Suppressor macrophage treated with lipopolysaccharide for 4 hours (primary cell): ENCODE measurements at regions not wholly inside any gene's neighbourhood (a gene's known extent, or its start where the extent isn't known, plus 50 kb on each side); places are given as distances from the start of the nearest gene placed in this dataset.
A peak's percentile ranks its signal among the peaks of the same experiment; 100 is the strongest.

Experiments
- DNase-seq: peaks from one replicate; pipeline ENCODE4 v3.0.0-alpha.2; 2020

DNA sequence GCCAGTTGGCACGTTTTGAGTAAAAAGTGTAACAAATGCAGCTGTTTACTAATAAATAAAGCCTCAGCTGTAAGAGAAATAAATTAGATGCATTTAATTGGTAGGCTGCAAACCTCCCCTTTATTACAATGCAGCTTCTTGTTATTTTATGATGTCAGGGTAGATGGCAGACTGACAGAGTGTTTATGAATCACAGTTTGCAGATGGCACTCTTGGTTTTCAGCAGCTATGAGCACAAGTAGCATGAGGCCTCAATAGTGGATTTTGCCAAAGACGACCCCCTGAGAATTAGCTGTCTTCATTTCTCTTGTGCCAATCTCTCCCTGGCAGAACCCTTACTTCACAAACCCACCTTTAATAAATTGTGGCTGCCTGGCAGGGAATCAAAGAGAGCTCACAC, 161.2 kb upstream of the C1orf87 start:
- no peak for DNase-seq

DNA sequence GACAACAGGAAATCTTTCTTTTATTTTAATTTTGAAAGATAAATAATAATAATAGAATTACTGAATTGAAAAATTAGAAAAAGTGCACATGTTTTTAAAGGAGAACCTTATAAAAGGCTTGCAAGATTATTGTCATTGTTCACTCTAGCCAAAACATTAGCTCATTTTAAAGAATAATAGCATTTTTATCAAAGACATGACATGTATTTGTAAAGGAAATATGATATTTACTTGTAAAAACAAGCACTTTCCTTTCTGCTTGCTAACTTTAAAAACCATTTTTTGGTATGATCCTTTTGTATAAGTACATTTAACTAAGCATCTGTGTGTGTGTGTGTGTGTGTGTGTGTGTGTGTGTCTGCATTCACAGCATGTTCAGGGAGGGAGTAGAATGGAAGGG, 156.3 kb upstream of the C1orf87 start:
- DNase-seq = no peak

DNA sequence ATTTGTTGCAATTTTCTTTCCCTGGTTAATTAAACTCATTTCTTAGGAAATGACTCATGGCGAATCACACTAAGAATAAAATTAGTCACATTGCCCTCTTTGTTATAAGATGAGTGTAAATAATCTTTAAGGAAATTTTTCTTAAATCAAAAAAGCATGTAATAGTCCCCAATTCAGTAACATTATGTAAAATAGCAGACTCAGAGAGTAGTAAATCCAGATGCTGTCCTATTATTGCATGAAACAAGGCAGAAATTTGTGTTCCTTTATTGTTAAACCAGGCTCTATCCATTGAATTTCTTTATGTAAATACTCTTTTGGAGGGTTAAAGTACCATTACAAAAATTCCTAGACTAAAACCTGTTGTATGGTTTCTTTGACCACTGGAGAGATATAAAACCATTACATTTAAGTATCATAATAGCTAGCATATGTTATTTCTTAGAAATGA, 154.5 kb upstream of the C1orf87 start:
- DNase-seq = no peak

DNA sequence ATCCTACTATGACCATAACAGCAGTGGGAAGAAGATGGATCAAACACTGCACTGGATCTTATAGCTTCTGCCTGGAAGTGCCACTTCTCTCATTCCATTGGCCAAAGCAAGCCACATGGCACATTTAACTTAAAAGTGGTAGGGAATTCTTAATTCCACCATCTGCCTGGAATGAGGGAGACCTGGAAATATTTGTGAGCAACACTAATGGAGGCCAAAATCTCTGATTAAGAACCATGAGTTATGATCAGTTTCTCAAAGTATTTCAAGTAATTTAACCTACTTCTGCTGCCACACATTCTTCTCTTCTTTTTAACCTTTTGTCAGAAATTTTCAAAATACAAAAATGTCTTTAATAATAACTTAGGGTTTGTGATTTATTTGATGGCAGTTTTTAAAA, 154.0 kb upstream of the C1orf87 start:
- no peak for DNase-seq

DNA sequence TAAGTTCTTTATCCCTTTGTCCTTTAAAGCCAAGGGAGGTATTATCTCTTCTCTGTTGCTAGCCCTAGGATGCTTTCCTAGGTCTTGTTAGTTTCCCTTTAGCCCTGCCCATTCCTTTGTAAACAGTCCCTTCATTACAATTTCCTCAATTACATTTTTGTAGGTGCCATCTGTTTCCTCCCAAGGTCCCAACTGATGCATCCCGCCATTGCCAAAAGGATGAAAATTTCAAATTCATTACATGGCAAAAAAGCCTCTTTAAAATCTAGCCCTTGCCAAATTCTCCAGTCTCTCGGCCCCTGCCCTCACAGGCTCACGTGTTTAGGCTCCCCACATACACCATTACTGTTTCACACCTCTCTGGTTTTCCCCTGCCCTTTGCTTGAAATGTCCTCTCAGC, 151.9 kb upstream of the C1orf87 start:
- no peak for DNase-seq

DNA sequence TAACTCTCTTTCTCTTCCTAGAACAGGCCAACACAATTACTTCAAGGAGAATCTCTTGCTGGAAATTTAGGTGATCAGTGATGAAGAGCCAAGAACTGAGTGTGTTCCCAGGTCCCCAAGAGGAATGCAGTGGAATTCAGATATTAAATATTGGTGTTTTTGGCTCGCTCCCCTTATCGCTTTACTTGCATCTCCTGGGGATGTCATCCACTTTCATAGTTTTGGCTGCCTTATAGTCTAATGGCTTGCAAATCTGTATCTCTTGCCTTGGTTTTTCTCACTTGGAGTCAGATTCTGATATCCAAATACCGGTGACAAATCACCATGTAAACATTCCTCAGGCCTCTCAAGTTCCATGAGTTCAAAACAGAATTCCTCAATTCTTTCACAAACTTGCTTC, 151.0 kb upstream of the C1orf87 start:
- no peak for DNase-seq

DNA sequence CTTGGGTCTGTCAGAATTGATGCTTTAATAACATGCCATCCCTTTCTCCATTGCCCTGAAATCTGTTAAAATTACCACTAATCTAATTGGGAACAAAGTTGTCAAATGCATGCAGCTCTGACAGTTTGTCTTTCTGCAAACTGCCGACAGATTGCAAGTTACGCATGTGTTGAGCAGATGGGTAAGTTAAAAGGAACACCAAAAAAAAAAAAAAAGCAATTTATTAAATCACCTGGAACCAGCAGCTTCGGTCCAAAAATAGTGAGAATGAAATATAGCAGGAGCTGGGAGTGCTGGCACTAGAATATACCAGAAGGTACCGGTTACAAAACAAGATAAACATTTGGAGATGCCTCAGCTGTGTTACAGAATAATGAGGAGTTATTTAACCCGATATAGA, 149.6 kb upstream of the C1orf87 start:
- DNase-seq = no peak

DNA sequence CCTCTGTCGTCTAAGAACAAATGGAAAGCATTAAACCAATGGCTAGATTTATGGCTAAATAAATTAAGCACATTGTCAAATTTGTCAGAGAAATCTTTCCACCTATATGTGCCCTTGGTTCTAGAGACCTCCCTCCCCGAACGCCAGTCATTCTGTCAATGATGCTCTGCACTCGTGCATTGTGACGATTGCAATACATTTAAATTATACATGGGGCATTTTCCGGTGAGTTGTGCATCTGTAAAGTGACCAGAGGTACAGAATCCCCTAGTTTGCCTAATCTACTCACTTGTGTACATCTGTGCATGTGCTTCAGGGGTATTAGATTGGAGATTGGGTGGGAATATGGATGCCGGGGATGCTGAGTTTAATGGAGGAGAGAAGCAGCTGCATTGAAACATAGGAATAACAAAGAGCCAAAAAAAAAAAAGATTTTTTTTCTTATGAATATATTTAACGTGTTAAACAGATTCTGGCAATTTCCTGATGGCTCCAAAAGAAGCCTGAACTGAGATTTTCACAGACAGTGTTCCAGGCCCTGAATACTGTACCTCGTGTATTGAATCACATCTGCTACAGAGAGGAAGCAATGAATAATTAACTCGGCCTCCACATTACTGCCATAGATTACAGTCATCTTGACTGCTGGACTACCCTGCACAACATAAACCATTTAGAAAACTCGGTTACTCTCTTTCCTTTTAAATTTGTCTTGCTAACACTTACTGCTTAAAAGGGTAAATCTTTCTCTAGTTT, 149.0 kb upstream of the C1orf87 start:
- DNase-seq = no peak

DNA sequence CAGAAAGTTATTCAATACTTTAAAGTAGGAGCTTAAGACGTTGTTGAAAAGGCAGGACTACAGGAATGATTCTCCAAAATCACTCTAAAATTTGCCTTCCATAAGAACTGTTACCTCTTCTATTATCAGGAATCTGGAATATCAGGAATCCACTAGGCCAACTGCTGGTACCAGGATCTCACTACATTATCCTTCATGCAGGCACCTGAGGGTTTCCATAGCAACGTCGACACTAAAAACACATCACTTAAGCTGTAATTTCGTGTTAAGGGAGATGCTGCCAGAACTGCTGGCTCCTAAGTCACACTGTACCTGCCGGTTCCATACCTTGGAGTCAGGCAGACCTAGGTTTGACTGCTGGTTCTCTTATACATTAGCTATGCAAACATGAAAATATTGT, 139.7 kb upstream of the C1orf87 start:
- no peak for DNase-seq

DNA sequence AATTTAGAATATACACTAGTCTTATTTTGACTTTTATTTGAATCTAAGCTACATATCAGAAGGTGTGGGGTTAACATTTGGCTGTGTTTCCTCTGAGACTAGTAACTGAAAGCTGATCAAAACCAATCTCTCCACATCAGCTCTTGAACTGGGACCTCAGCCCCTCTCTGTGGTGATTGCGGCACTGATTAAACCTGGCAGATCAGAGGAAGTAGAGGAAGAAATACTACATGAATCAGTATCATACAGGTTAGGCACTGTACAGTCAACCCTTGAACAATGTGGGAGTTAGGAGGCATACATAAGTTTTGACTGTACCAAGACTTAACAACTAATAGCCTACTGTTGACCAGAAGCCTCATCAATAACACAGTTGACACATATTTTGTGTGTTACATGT, 122.5 kb upstream of the C1orf87 start:
- no peak for DNase-seq

DNA sequence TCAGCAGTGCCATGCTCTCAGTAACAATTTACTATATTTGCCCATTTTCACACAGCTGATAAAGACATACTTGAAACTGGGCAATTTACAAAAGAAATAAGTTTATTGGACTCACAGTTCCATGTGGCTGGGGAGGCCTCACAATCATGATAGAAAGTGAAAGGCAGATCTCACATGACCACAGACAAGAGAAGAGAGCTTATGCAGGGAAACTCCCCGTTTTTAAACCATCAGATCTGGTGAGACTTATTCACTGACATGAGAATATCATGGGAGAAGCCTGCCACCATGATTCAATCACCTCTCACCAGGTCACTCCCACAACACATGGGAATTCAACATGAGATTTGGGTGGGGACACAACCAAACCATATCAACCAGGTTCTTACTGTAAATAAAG, 112.1 kb upstream of the C1orf87 start:
- DNase-seq = peak; percentile 10

DNA sequence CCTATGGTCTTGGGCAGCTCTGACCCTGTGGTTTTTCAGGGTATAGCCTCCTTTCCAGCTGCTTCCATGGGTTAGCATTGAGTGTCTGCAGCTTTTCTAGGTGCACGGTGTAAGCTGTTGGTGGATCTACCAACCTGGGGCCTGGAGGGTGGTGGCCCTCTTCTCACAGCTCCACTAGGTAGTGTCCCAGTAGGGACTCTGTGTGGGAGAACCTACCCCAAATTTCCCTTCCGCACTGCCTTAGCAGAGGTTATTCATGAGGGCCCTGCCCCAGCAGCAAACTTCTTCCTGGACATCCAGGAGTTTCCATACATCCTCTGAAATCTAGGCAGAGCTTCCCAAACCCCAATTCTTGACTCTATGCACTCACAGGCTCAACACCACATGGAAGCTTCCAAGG, 111.0 kb upstream of the C1orf87 start:
- no peak for DNase-seq

DNA sequence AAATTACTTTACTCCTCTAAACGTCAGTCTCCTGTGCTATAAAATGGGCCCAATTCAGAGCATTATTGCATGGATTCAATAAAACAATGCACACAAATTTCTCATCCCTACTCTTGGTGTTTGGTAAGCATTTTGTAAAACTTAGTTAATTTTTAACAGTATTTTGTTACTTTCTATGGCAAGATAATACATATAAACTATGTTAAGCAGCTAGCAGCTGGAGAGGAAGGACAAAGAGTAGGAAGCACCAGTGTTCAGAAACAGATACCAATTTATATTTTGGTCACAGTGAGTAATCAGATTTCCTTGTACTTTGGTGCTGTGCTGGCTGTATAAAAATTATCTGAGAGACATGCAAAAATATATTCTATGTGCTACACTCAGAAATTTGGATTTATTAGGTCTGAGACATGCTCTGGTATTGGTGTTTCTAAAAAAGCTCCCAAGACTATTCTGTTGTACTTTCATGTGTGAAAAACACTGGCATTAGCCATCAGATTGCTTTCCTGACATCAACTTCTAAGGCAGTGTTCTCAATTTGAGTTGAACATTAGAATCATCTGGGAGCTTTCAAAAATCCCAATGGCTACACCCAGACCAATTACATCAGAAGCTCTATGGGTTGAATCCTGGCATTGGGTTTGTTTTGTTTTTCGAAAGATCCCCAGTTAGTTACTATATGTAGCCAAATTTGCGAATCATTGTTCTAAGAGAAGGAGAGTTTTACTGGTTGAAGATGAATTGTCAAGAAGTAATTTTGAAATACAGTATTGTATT, 100.3 kb upstream of the C1orf87 start:
- no peak for DNase-seq

DNA sequence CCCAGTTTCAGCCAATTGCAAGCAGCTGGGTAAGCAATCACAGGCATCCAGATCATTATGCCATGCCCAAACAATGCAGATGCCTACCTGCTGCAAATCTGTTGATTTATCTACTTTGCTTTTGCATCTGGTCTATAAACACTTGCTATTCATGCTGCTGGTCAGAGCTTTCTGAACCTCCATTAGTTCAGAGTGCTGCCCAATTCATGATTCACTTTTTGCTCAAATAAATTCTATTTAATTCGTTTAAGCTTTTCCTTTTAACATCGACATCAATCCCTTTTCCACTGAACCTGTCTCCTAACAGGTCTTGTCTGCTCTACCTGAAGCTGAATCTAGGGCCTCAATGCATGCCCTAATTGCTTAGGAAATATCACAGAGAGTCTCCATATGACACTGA, 99.4 kb upstream of the C1orf87 start:
- no peak for DNase-seq

DNA sequence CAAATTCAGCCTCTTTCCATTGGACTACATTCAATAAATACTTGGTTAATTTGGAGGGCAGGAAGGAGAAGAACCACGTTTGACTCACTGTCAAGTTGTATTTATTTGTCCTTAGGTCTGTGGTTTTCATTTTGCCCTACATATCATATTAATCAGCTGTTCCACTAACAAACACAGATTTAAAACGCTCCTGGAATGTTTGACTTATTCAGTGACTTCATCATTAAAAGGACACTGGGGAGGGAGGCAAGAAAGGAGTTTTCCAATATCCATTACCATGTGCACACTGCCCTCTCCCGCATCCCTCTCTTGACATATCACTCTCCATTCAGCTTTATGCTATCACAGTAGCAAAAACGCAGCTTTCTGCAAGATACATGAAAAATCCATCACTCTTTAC, 98.2 kb upstream of the C1orf87 start:
- DNase-seq = no peak

DNA sequence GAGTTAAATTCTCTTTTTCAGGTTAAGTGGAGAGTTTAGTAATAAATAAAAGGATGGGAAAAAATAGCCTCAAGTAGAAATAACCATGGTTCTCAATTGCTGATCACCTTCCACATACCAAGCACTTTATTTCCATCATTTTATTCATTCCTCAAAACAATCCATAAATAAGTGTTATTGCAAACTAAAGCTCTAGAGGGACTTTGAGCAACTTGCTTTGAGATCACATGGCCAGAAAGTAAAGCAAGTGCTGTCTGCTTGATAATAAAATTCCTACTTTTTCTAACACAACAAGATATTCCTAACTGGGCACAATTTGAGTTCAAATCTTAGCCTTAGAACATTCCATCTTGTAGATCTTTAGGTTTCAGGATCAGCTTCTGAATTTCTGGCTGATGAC, 97.1 kb upstream of the C1orf87 start:
- DNase-seq = no peak

DNA sequence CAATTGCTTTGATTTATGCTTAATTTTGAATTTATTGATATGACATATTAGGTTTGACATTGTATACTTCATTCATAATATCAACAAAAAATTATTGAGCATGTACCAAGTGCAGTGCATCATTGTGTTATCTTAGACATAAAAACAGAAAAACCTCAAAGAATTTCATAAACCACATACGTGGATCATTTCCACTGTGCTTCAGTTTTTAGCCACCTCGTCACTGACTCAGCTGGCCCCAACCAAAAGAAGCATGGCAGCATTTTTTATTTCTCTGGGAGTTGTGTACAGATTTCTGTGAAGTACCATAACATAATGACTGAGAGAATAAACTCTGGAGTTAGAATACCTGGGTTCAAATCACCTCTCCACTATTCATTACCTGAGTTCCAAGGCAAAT, 95.6 kb upstream of the C1orf87 start:
- DNase-seq = no peak

DNA sequence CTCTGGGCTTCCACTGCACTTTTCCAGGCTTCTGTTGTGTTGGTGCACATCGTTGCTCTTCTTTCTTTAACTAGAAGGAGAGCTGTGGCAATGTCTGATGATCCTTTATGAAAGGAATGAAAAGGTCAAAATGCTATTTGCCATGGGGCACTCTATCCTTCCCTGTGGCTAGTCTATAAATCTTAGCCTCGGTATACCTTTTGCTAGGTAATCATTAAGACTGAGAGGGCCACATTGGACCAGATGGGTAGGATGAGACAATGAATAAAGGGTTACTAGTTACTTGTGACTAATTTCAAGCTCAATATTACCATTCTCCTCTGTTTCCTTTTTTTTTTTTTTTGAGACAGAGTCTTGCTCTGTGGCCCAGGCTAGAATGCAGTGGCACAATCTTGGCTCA, 89.4 kb upstream of the C1orf87 start:
- DNase-seq = no peak

DNA sequence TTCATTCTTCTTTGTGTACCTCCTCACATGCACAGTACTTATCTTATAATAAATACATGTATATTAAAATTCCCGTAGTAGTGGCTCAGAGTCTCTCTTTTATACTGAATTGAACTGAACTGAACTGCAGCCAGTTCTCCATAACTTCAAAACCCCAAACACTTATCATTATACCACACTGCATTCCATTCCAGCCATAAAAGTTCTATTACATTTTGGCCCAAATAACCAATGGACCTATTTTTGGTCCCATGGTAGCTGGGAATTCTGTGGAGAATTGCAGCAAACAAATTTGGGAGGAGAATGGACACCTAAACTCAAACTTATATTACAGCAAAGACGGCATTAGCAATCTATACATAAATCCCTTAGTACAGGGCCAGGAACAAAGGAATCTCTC, 86.6 kb upstream of the C1orf87 start:
- DNase-seq = no peak

DNA sequence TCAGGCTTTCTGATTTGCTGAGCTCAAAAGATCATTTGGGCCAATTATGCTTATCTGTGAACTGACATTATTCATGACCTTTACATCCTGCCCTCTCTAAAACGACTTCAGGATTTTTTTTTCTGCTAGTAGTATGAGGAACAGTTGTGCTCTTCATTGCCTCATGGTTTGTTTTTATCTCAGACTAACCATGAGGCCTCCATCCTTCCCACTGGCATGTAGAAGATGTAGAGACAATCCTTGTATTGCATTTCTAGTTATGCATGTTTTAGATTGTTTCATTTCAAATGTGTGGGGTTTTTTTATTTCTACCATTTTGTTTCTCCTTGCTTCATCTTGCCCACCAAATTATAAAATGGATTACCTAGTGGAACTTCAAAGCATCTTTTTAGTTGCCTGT, 82.8 kb upstream of the C1orf87 start:
- DNase-seq = no peak

DNA sequence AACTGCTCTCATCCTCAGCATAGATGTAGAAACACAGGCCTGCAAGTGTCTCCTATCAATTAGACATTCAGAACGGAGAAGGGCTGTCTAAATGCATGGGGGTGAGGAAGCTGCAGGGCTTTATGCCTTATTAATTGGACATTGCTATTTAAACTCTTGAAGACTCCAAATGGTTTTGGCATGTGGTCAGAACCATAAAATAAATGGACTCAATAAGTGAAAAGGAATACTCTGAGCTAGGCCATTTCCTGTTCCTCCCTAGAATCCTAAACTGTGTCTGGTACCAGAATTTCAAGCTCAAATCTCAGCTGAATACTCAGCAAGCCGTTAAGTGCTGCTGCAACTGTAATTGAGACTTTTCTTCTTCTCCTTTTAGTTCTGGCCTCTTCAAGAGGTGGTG, 80.4 kb upstream of the C1orf87 start:
- no peak for DNase-seq

DNA sequence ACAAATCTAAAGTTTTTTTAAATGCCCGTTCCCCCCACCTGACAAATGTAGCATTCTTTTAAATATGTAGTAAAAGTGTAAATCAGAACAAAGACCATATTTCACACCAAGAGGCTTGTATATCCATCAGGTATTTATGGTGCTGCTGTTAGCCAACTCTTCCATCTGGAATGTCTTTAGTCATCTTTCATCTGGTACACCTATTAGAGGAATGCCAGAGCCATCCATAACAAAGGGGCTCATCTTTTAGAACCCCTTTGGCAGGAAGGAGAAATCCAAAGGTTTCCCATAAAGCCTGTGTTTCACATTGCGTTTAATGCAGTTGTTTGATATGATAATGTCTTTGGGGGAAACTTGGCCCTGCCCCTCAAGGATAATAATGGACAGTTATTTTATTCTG, 79.3 kb upstream of the C1orf87 start:
- DNase-seq = no peak

DNA sequence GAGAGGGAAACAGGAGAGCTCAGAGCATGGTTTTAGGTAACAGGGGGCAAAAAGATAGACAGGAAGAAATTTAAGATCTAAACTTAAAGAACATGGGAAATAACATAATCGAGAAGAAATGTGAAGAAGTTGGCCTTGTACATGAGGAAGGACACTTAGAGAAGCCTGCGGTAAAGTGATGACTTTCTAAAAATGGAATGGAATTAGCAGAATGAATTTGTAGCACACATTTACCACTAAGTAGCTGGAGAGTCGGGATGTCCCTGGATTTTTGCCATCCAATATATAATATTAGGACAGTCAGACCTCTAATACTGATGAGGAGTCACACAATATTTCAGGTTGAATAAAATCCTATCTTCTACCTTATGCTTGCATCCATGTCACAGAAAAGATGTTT, 77.7 kb upstream of the C1orf87 start:
- DNase-seq = no peak

DNA sequence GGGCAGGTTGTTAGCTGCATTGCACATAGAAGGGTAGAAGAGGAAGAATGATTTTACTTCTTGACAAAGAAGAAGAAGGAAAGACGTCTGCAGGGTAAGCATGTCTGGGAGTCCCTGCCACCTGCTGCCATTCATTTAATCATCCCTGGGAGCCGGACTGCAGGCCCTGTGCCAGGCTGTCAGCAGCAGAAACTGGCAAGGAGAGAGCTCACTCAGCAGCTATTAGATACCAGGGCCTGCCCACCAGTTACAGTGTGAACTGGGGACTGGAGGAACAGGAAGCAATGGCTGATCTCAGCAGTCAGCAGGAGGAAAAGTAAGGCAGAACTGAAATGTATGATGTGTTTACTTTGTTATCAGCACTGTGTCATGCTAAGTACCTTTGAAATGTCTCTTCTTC, 75.7 kb upstream of the C1orf87 start:
- DNase-seq = no peak

DNA sequence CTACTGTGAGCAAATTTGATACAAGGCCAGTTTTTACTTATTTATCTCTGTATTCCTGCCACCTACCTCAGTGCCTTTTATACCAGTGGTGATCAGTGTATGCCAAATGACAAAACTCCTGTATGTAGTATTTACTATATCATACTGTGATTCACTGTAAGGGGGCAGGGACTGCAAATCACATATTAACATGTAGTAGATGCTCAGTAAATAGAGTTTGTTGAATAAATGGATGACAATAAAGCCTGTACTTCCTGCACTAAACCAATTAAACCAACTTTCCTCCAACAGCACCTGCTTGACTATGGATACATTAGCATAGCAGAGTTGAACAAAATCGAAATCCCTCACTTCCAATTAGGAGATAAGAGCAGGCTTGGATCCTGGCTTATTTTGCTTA, 73.3 kb upstream of the C1orf87 start:
- DNase-seq = no peak
